Testis (tissue), 2 donors: ENCODE measurements at regions not wholly inside any gene's neighbourhood (a gene's known extent, or its start where the extent isn't known, plus 50 kb on each side); places are given as distances from the start of the nearest gene placed in this dataset.

ENCODE experiments used
- DNase-seq: peaks from one replicate; pipeline ENCODE4 v3.0.0-alpha.2; 2019
- H3K27ac ChIP-seq, 2 donors: fragments of 200-600 bp; sonication (generic); one replicate each; pipeline ENCODE4 v1.5.1; 2019
- H3K27me3 ChIP-seq: fragments of 200-600 bp; sonication (generic); one replicate; pipeline ENCODE4 v1.5.1; 2019
- H3K36me3 ChIP-seq: fragments of 200-600 bp; sonication (generic); one replicate; pipeline ENCODE4 v1.5.1; 2017; ENCODE audit warnings: low read depth; ENCODE audit errors: missing control alignments
- H3K4me1 ChIP-seq: fragments of 200-600 bp; sonication (generic); one replicate; pipeline ENCODE4 v1.5.1; 2019
- H3K4me3 ChIP-seq, 2 donors: fragments of 200-600 bp; sonication (generic); one replicate each; pipeline ENCODE4 v1.5.1; 2017 to 2019
- H3K9me3 ChIP-seq: fragments of 200-600 bp; sonication (generic); one replicate; pipeline ENCODE4 v1.5.1; 2017
- CTCF ChIP-seq, 3 experiments: fragments of 450-650 bp in 2 of 3; fragments of 200-600 bp in 1 of 3; sonication (generic) in 1 of 3; IDR thresholded peaks; one replicate each; pipeline ENCODE4 v1.5.1; 2016 to 2019; ENCODE audit warnings: antibody characterized with exemption in 3 of 3, mild to moderate bottlenecking in 2 of 3, moderate library complexity in 1 of 3
- POLR2A ChIP-seq: fragments of 450-650 bp; IDR thresholded peaks from one replicate; pipeline ENCODE4 v1.6.1; 2017; ENCODE audit warnings: antibody characterized with exemption, mild to moderate bottlenecking, moderate library complexity
- WGBS, 2 donors: methylation state at CpG; one replicate each; pipeline ENCODE4 v1.1.5; 2018; 5-methylcytosine and 5-hydroxymethylcytosine counted together
- intact Hi-C: fragments of 100-400 bp; cut with DNase I; formaldehyde crosslinking; loops from one replicate; pipeline ENCODE4 v1.15.1; 2023; ENCODE audit warnings: low total_unique reads

GRCh38 chr14:71320107-71320733 is 413.0 kb downstream of the PCNX1 start, which contains the start of gene SIPA1L1:
Gene SIPA1L1 (plus strand): TSS chr14:71320476.
- H3K27ac ChIP-seq, result peak within 1 kb of the TSS; percentile 98 to 99
- peaks cover 22% of the 10 kb centered on the region for H3K4me1 ChIP-seq
- no peaks in the 10 kb centered on the region for H3K36me3 ChIP-seq
- no peak for TF ChIP-seq POLR2A
- 1% methylated on average over 25 to 47 of the region's 52 CpGs for WGBS, 2 donors
- H3K9me3 ChIP-seq, result no peaks in the 10 kb centered on the region
- intact Hi-C loops, result no loop called here
- peak; percentile 98 for DNase-seq
- no peaks in the 10 kb centered on the region for H3K27me3 ChIP-seq
- peak within 1 kb of the TSS; percentile 92 to 98 for H3K4me3 ChIP-seq

GRCh38 chr14:71320734-71321573 is 413.7 kb downstream of the PCNX1 start:
- Histone ChIP-seq H3K4me1 (peaks cover 22% of the 10 kb centered on the region), H3K4me3 (peak overlapping the region; percentile 92 to 98), H3K9me3 (no peaks in the 10 kb centered on the region), H3K27ac (peak overlapping the region; percentile 98 to 99), H3K36me3 (no peaks in the 10 kb centered on the region), H3K27me3 (no peaks in the 10 kb centered on the region)
- WGBS, 2 donors, result 0 to 1% methylated on average over 14 to 62 of the region's 96 CpGs
- peak; percentile 51 for DNase-seq
- intact Hi-C loops, result no loop called here
- TF ChIP-seq POLR2A (no peak), CTCF (IDR thresholded peaks at IDR 0.05) (no peak)

GRCh38 chr14:71321574-71322315 is 414.5 kb downstream of the PCNX1 start:
- peak; percentile 25 for DNase-seq
- Histone ChIP-seq H3K9me3 (no peaks in the 10 kb centered on the region), H3K36me3 (no peaks in the 10 kb centered on the region), H3K27ac (peak overlapping the region; percentile 98 to 99), H3K4me1 (peaks cover 22% of the 10 kb centered on the region), H3K4me3 (peak overlapping the region; percentile 92 to 98), H3K27me3 (no peaks in the 10 kb centered on the region)
- TF ChIP-seq POLR2A (no peak), CTCF (IDR thresholded peaks at IDR 0.05) (no peak)
- 0 to 1% methylated on average over 23 to 25 of the region's 25 CpGs for WGBS, 2 donors
- intact Hi-C loops, result no loop called here

GRCh38 chr14:71322655-71323250 is 415.5 kb downstream of the PCNX1 start:
- H3K4me3 ChIP-seq, result no peak overlapping the region
- peaks cover 17% of the 10 kb centered on the region for H3K4me1 ChIP-seq
- WGBS, 2 donors, result 28 to 32% methylated on average over 2 of the region's 2 CpGs
- DNase-seq, result peak; percentile 54
- H3K36me3 ChIP-seq, result no peaks in the 10 kb centered on the region
- TF ChIP-seq POLR2A (no peak), CTCF (IDR thresholded peaks at IDR 0.05) (peak in 2 of 3 experiments; percentile 30)
- intact Hi-C loops, result no loop called here
- H3K27ac ChIP-seq, result no peak overlapping the region
- no peaks in the 10 kb centered on the region for H3K27me3 ChIP-seq
- H3K9me3 ChIP-seq, result no peaks in the 10 kb centered on the region
